ENCODE measurements at regions not wholly inside any gene's neighbourhood (a gene's known extent, or its start where the extent isn't known, plus 50 kb on each side); places are given as distances from the start of the nearest gene placed in this dataset.

DNA sequence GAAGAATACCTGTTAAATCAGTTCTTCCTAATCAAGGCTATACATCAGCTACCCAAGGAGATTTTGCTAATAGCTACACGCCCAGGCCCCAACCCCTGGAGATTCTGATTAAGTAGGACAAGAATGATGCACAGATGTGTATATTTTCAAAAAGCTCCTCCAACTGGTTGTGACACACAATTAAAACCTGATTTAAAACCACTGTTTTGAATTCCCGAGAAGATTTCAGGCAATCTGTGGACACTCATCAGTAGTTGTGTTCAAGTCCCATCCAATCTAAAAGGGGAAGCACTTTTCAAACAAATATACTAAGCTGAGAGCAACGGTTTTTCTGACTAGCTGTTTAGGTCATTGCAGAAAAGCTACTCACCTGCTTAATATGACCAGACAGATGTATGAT is 118.9 kb upstream of the NHSL1 start:
- no peak overlapping the region for H3K27ac ChIP-seq (ENCODE audit: low read depth, low read length)
- H3K4me3 ChIP-seq (replicated peaks in 1 of 2; ENCODE audit: low read depth in 1 of 2, low read length in 2 of 2): no peak overlapping the region
- H3K27me3 ChIP-seq (ENCODE audit: insufficient read depth, low read length): no peaks in the 10 kb centered on the region
- POLR2A ChIA-PET: no interaction called here
- no peaks in the 10 kb centered on the region for H3K79me2 ChIP-seq (ENCODE audit: insufficient read depth, low read length)
- no peaks in the 10 kb centered on the region for H4K20me1 ChIP-seq (ENCODE audit: insufficient read depth)
- ATAC-seq (no peak), DNase-seq (ENCODE audit: low read depth, low spot score) (no peak)
- intact Hi-C loops (cut with micrococcal nuclease): no loop called here
- H3K4me2 ChIP-seq (ENCODE audit: low read length): no peak overlapping the region
- H3K9ac ChIP-seq (ENCODE audit: low read length): no peak overlapping the region
- RAD21 ChIA-PET (ENCODE audit: low non-redundant PET in 1 of 2, low total read pairs in 2 of 2, uncharacterized antibody in 2 of 2, unreplicated experiment in 2 of 2): no interaction called here
- no TSS peak for BruUV-seq (replicated peaks)
- H3K9me2 ChIP-seq (ENCODE audit: insufficient read depth): no peaks in the 10 kb centered on the region
- TF ChIP-seq, protein P1, sequence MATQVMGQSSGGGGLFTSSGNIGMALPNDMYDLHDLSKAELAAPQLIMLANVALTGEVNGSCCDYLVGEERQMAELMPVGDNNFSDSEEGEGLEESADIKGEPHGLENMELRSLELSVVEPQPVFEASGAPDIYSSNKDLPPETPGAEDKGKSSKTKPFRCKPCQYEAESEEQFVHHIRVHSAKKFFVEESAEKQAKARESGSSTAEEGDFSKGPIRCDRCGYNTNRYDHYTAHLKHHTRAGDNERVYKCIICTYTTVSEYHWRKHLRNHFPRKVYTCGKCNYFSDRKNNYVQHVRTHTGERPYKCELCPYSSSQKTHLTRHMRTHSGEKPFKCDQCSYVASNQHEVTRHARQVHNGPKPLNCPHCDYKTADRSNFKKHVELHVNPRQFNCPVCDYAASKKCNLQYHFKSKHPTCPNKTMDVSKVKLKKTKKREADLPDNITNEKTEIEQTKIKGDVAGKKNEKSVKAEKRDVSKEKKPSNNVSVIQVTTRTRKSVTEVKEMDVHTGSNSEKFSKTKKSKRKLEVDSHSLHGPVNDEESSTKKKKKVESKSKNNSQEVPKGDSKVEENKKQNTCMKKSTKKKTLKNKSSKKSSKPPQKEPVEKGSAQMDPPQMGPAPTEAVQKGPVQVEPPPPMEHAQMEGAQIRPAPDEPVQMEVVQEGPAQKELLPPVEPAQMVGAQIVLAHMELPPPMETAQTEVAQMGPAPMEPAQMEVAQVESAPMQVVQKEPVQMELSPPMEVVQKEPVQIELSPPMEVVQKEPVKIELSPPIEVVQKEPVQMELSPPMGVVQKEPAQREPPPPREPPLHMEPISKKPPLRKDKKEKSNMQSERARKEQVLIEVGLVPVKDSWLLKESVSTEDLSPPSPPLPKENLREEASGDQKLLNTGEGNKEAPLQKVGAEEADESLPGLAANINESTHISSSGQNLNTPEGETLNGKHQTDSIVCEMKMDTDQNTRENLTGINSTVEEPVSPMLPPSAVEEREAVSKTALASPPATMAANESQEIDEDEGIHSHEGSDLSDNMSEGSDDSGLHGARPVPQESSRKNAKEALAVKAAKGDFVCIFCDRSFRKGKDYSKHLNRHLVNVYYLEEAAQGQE (IDR thresholded peaks at IDR 0.05; ENCODE audit: low read depth): no peak
- no peak for TF ChIP-seq YY1 (IDR thresholded peaks at IDR 0.05; ENCODE audit: extremely low read depth, insufficient replicate concordance, low read depth, low read length)
- no peak for TF ChIP-seq CEBPB (IDR thresholded peaks at IDR 0.05; ENCODE audit: low read depth)
- no peak for TF ChIP-seq RAD21 (IDR thresholded peaks at IDR 0.05; ENCODE audit: low read depth)
- TF ChIP-seq EZH2phosphoT487 (IDR thresholded peaks at IDR 0.05; ENCODE audit: borderline replicate concordance): no peak
- no peak for TF ChIP-seq EGR1 (IDR thresholded peaks at IDR 0.05; ENCODE audit: low read depth)
- no peak for TF ChIP-seq FOSL1 (IDR thresholded peaks at IDR 0.05; ENCODE audit: low read depth)
- no peak for TF ChIP-seq EZH2 (IDR thresholded peaks at IDR 0.05)
- TF ChIP-seq JUND (IDR thresholded peaks at IDR 0.05): no peak
- no peak for TF ChIP-seq SIN3A (IDR thresholded peaks at IDR 0.05; ENCODE audit: low read depth)
- no peak for TF ChIP-seq TCF7L2 (IDR thresholded peaks at IDR 0.05; ENCODE audit: borderline replicate concordance, extremely low read depth, insufficient read depth, insufficient read length)
- no peak for TF ChIP-seq MAX (IDR thresholded peaks at IDR 0.05)
- TF ChIP-seq CBX3 (IDR thresholded peaks at IDR 0.05; ENCODE audit: low read depth): no peak
- TF ChIP-seq SRF (IDR thresholded peaks at IDR 0.05; ENCODE audit: low read depth): no peak
- TF ChIP-seq POLR2AphosphoS5 (IDR thresholded peaks at IDR 0.05; ENCODE audit: low read depth, low read length): no peak
- TF ChIP-seq ELF1 (IDR thresholded peaks at IDR 0.05; ENCODE audit: borderline replicate concordance, low read depth): no peak
- no peak for TF ChIP-seq ZBTB33 (IDR thresholded peaks at IDR 0.05; ENCODE audit: extremely low read depth, insufficient replicate concordance, low read length)
- no peak for TF ChIP-seq ZFX (IDR thresholded peaks at IDR 0.05)
- no peak for TF ChIP-seq POLR2A (IDR thresholded peaks at IDR 0.05; ENCODE audit: borderline replicate concordance, extremely low read depth, insufficient read depth, insufficient read length)
- TF ChIP-seq ZNF274 (IDR thresholded peaks at IDR 0.05; ENCODE audit: low read depth, low read length): no peak
- no peaks in the 10 kb centered on the region for H3K4me1 ChIP-seq (ENCODE audit: control insufficient read depth in 1 of 2, insufficient read depth in 2 of 2, low read length in 2 of 2)
- H3K9me3 ChIP-seq (ENCODE audit: control insufficient read depth in 1 of 2, insufficient read depth in 1 of 2, low read depth in 1 of 2, low read length in 2 of 2): no peaks in the 10 kb centered on the region
- H2AFZ ChIP-seq (ENCODE audit: low read depth, low read length, poor library complexity, severe bottlenecking): no peak overlapping the region
- CTCF ChIA-PET: interaction anchor here (1.5 kb wide), 1 partner anchor 26 kb away, joined by 3 read pairs; no protein-coding TSS in a partner anchor
- H3K36me3 ChIP-seq (ENCODE audit: control insufficient read depth in 1 of 2, insufficient read depth in 2 of 2, low read length in 2 of 2): no peaks in the 10 kb centered on the region
